ENCODE measurements at regions not wholly inside any gene's neighbourhood (a gene's known extent, or its start where the extent isn't known, plus 50 kb on each side); places are given as distances from the start of the nearest gene placed in this dataset.

DNA sequence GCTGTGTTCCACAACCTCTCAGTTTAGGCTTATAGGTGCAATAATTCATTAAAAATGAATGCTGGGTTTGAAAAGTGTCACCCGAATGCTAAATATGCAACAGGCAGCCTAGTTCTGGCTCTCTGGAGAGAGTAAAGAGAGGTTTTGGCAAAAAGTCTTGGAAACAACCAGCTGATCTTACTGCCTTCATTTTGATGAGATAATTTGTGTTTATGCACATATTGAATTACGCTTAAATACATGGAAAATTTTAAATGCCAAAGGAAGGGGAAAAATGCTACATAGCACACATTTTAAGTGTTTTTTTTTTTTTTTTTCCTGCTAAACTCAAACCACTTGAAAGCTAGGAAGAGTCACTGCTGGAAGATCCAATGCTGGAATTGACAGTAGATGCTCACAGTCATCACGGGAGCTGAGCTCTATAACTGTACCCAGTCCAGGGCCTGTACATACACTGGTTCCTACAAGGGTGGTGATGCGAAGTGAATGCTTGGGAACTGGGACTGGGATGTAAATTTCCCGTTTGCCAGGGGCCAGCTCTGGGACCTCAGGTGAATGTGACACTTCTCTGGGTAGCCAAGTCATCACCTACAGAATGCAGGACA is 151.5 kb downstream of the PFKFB3 start:
- no peaks in the 10 kb centered on the region for H4K20me1 ChIP-seq (ENCODE audit: insufficient read depth, low read length)
- peaks cover 2 to 6% of the 10 kb centered on the region in 2 donors for H3K9me3 ChIP-seq (replicated peaks in 1 of 2; ENCODE audit: control insufficient read depth in 1 of 2, insufficient read depth in 1 of 2, low read length in 2 of 2)
- no peak overlapping the region for H3K4me2 ChIP-seq (replicated peaks; ENCODE audit: extremely low read depth, low read length, poor library complexity, severe bottlenecking)
- H3K79me2 ChIP-seq (ENCODE audit: insufficient read depth, low read length), result no peaks in the 10 kb centered on the region
- TF ChIP-seq, protein P1, sequence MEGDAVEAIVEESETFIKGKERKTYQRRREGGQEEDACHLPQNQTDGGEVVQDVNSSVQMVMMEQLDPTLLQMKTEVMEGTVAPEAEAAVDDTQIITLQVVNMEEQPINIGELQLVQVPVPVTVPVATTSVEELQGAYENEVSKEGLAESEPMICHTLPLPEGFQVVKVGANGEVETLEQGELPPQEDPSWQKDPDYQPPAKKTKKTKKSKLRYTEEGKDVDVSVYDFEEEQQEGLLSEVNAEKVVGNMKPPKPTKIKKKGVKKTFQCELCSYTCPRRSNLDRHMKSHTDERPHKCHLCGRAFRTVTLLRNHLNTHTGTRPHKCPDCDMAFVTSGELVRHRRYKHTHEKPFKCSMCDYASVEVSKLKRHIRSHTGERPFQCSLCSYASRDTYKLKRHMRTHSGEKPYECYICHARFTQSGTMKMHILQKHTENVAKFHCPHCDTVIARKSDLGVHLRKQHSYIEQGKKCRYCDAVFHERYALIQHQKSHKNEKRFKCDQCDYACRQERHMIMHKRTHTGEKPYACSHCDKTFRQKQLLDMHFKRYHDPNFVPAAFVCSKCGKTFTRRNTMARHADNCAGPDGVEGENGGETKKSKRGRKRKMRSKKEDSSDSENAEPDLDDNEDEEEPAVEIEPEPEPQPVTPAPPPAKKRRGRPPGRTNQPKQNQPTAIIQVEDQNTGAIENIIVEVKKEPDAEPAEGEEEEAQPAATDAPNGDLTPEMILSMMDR (IDR thresholded peaks at IDR 0.05), result no peak
- Mint-ChIP-seq H3K9me3 (peaks cover 4 to 25% (median 13%) of the 10 kb centered on the region in 7 donors), H3K27me3 (ENCODE audit: low read depth in 3 of 3) (peaks cover 0 to 5% (median 3%) of the 10 kb centered on the region in 3 donors), H3K27ac (no peak overlapping the region), H3K4me1 (peaks cover 15% of the 10 kb centered on the region), H3K4me3 (no peak overlapping the region), H3K36me3 (peaks cover 4 to 7% of the 10 kb centered on the region in 2 donors)
- no peaks in the 10 kb centered on the region for H3K27me3 ChIP-seq (ENCODE audit: control insufficient read depth in 2 of 2, insufficient read depth in 2 of 2, low read length in 2 of 2)
- peaks cover 5 to 7% of the 10 kb centered on the region in 2 donors for H3K4me1 ChIP-seq (ENCODE audit: control insufficient read depth in 1 of 2, insufficient read depth in 2 of 2, low read length in 2 of 2)
- no peak overlapping the region for H2AFZ ChIP-seq (ENCODE audit: insufficient read depth, low read depth, low read length, poor library complexity, severe bottlenecking)
- 100% methylated on average over 1 of the region's 5 CpGs for WGBS (ENCODE audit: insufficient coverage)
- H3K36me3 ChIP-seq (replicated peaks in 1 of 2; ENCODE audit: control insufficient read depth in 1 of 2, insufficient read depth in 2 of 2, low read length in 2 of 2), result no peaks in the 10 kb centered on the region
- no peak overlapping the region for H3K4me3 ChIP-seq (replicated peaks in 1 of 3; ENCODE audit: low read depth in 2 of 3, low read length in 3 of 3)
- no peak overlapping the region for H3K27ac ChIP-seq (ENCODE audit: low read depth in 1 of 2, low read length in 2 of 2)
- H3K9ac ChIP-seq (ENCODE audit: insufficient read depth, low read length, poor library complexity, severe bottlenecking), result no peak overlapping the region
- intact Hi-C loops (cut with micrococcal nuclease), result no loop called here
- DNase-seq, result no peak

DNA sequence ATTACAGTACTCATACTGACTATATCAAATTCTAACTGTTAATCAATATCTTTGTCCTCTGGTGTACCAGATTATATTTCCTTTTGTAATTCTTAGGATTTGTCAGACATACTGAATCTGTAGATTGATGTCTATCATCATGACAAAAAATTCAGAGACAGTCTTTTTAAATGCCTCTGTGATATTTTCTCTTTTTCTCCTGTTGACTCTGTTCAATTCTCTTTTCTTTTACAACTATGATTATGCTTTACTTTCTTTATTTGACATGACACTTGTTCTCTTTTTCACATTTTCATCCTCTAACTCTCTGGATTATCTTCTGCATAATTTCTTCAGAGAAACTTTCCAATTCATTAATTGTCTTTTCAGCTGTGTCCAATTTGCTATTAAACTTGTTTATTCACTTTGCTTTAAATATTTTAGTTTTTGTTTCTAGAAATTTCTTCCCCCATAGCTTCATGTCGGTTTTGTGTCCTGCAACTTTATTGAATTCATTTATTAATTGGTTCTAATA is 153.6 kb downstream of the PFKFB3 start:
- intact Hi-C loops (cut with micrococcal nuclease), result no loop called here
- no peaks in the 10 kb centered on the region for H3K79me2 ChIP-seq (ENCODE audit: insufficient read depth, low read length)
- H4K20me1 ChIP-seq (ENCODE audit: insufficient read depth, low read length), result no peaks in the 10 kb centered on the region
- Mint-ChIP-seq H3K36me3 (peaks cover 3 to 4% of the 10 kb centered on the region in 2 donors), H3K27me3 (ENCODE audit: low read depth in 3 of 3) (peaks cover 1 to 4% (median 2%) of the 10 kb centered on the region in 3 donors), H3K27ac (no peak overlapping the region), H3K4me3 (no peak overlapping the region), H3K9me3 (peaks cover 8 to 33% (median 17%) of the 10 kb centered on the region in 7 donors), H3K4me1 (peaks cover 7% of the 10 kb centered on the region)
- H3K4me2 ChIP-seq (replicated peaks; ENCODE audit: extremely low read depth, low read length, poor library complexity, severe bottlenecking), result no peak overlapping the region
- no peak overlapping the region for H3K4me3 ChIP-seq (replicated peaks in 1 of 3; ENCODE audit: low read depth in 2 of 3, low read length in 3 of 3)
- H3K4me1 ChIP-seq (ENCODE audit: control insufficient read depth in 1 of 2, insufficient read depth in 2 of 2, low read length in 2 of 2), result peaks cover 3 to 4% of the 10 kb centered on the region in 2 donors
- no CpG with 5 or more reads among the region's 1 CpG for WGBS (ENCODE audit: insufficient coverage)
- H2AFZ ChIP-seq (ENCODE audit: insufficient read depth, low read depth, low read length, poor library complexity, severe bottlenecking), result no peak overlapping the region
- H3K27me3 ChIP-seq (ENCODE audit: control insufficient read depth in 2 of 2, insufficient read depth in 2 of 2, low read length in 2 of 2), result no peaks in the 10 kb centered on the region
- no peak overlapping the region for H3K9ac ChIP-seq (ENCODE audit: insufficient read depth, low read length, poor library complexity, severe bottlenecking)
- no peak for DNase-seq
- TF ChIP-seq, protein P1 (IDR thresholded peaks at IDR 0.05), result no peak
- no peak overlapping the region for H3K27ac ChIP-seq (ENCODE audit: low read depth in 1 of 2, low read length in 2 of 2)
- peaks cover 4 to 6% of the 10 kb centered on the region in 2 donors for H3K9me3 ChIP-seq (replicated peaks in 1 of 2; ENCODE audit: control insufficient read depth in 1 of 2, insufficient read depth in 1 of 2, low read length in 2 of 2)
- H3K36me3 ChIP-seq (replicated peaks in 1 of 2; ENCODE audit: control insufficient read depth in 1 of 2, insufficient read depth in 2 of 2, low read length in 2 of 2), result no peaks in the 10 kb centered on the region
